OCI-LY1 (cell line): ENCODE measurements at regions not wholly inside any gene's neighbourhood (a gene's known extent, or its start where the extent isn't known, plus 50 kb on each side); places are given as distances from the start of the nearest gene placed in this dataset.

Source experiments
- H2AFZ ChIP-seq: fragments of 200-600 bp; sonication (generic), shearing (Covaris generic); 2 replicates; pipeline ENCODE4 v1.6.0; 2014; ENCODE audit warnings: antibody characterized with exemption, mild to moderate bottlenecking, low read length
- H3F3A ChIP-seq: fragments of 200-600 bp; sonication (generic), shearing (Covaris generic); 2 replicates; pipeline ENCODE4 v1.6.0; 2014; ENCODE audit warnings: mild to moderate bottlenecking, antibody characterized with exemption, low read length, moderate library complexity; ENCODE audit not compliant: insufficient read depth
- H3K27ac ChIP-seq: fragments of 200-600 bp; sonication (generic); 2 replicates; pipeline ENCODE4 v1.5.1; 2014; ENCODE audit warnings: low read length, mixed run types, mild to moderate bottlenecking, low read depth; ENCODE audit not compliant: poor library complexity, severe bottlenecking
- H3K27me3 ChIP-seq: fragments of 200-600 bp; sonication (generic); 2 replicates; pipeline ENCODE4 v1.6.0; 2014; ENCODE audit warnings: antibody characterized with exemption, mild to moderate bottlenecking, low read length, moderate library complexity; ENCODE audit not compliant: insufficient read depth
- H3K36me3 ChIP-seq: fragments of 200-600 bp; sonication (generic); 2 replicates; pipeline ENCODE4 v1.6.1; 2014; ENCODE audit warnings: mild to moderate bottlenecking, antibody characterized with exemption, low read length, moderate library complexity, mixed read lengths; ENCODE audit not compliant: insufficient read depth
- H3K4me1 ChIP-seq: fragments of 200-600 bp; sonication (generic); 2 replicates; pipeline ENCODE4 v1.5.1; 2014; ENCODE audit warnings: mild to moderate bottlenecking, low read length, moderate library complexity; ENCODE audit not compliant: insufficient read depth, severe bottlenecking
- H3K4me2 ChIP-seq: fragments of 200-600 bp; sonication (generic), shearing (Covaris generic); 2 replicates; pipeline ENCODE4 v1.6.1; 2014; ENCODE audit warnings: low read length
- H3K4me3 ChIP-seq: fragments of 200-600 bp; sonication (generic); 2 replicates; pipeline ENCODE4 v1.5.1; 2014; ENCODE audit warnings: low read length, low read depth, mild to moderate bottlenecking, mixed read lengths; ENCODE audit not compliant: poor library complexity, severe bottlenecking
- H3K79me2 ChIP-seq: fragments of 200-600 bp; shearing (Covaris generic); 2 replicates; pipeline ENCODE4 v1.6.1; 2016; ENCODE audit warnings: mixed run types, low read length, mixed read lengths; ENCODE audit not compliant: insufficient read depth
- H3K9ac ChIP-seq: fragments of 200-600 bp; sonication (generic), shearing (Covaris generic); 2 replicates; pipeline ENCODE4 v1.6.1; 2014; ENCODE audit warnings: mild to moderate bottlenecking, low read length, mixed read lengths
- H3K9me2 ChIP-seq: fragments of 200-600 bp; sonication (generic), shearing (Covaris generic); 2 replicates; pipeline ENCODE4 v1.6.1; 2014; ENCODE audit warnings: low read depth, mild to moderate bottlenecking, low read length, mixed read lengths
- H3K9me3 ChIP-seq: fragments of 200-600 bp; shearing (Covaris generic); 2 replicates; pipeline ENCODE4 v1.6.1; 2014; ENCODE audit warnings: low read length, mixed read lengths
- H4K20me1 ChIP-seq: fragments of 200-600 bp; sonication (generic), shearing (Covaris generic); 2 replicates; pipeline ENCODE4 v1.6.0; 2016; ENCODE audit warnings: mild to moderate bottlenecking, low read length; ENCODE audit not compliant: insufficient read depth
- CTCF ChIP-seq: fragments of 200-600 bp; sonication (generic), shearing (Covaris generic); IDR thresholded peaks from 2 replicates; pipeline ENCODE4 v1.5.1; 2017; ENCODE audit warnings: mild to moderate bottlenecking, antibody characterized with exemption, low read length, moderate library complexity, mixed read lengths
- EZH2 ChIP-seq: fragments of 200-600 bp; sonication (generic), shearing (Covaris generic); IDR thresholded peaks from 2 replicates; pipeline ENCODE4 v1.8.0; 2017; ENCODE audit warnings: borderline replicate concordance, mixed run types, mild to moderate bottlenecking, antibody characterized with exemption, low read length, moderate library complexity, mixed read lengths

- Histone ChIP-seq H3K9ac (no peak overlapping the region), H4K20me1 (no peaks in the 10 kb centered on the region), H3K9me2 (no peaks in the 10 kb centered on the region), H3F3A (no peaks in the 10 kb centered on the region), H3K27me3 (no peaks in the 10 kb centered on the region), H2AFZ (no peak overlapping the region), H3K4me3 (no peak overlapping the region), H3K36me3 (no peaks in the 10 kb centered on the region), H3K4me2 (no peak overlapping the region), H3K9me3 (no peaks in the 10 kb centered on the region), H3K79me2 (no peaks in the 10 kb centered on the region), H3K27ac (no peak overlapping the region), H3K4me1 (no peaks in the 10 kb centered on the region)
- TF ChIP-seq CTCF: no peak
- TF ChIP-seq EZH2: no peak
These were observed 231.3 kb downstream of the ENC1 start for GRCh38 chr5:74409166-74409706.

GRCh38 chr5:74408150-74409043, 232.1 kb downstream of the ENC1 start:
- Histone ChIP-seq H3K27ac (no peak overlapping the region), H3K36me3 (no peaks in the 10 kb centered on the region), H2AFZ (no peak overlapping the region), H3K4me1 (no peaks in the 10 kb centered on the region), H3K4me3 (no peak overlapping the region), H3K27me3 (no peaks in the 10 kb centered on the region), H3K9me3 (no peaks in the 10 kb centered on the region), H3K79me2 (no peaks in the 10 kb centered on the region), H3K4me2 (no peak overlapping the region), H3F3A (no peaks in the 10 kb centered on the region), H4K20me1 (no peaks in the 10 kb centered on the region), H3K9ac (no peak overlapping the region), H3K9me2 (no peaks in the 10 kb centered on the region)
- TF ChIP-seq EZH2 (no peak), CTCF (no peak)

- Histone ChIP-seq H3K27ac (no peak overlapping the region), H3K4me3 (no peak overlapping the region), H3K27me3 (no peaks in the 10 kb centered on the region), H2AFZ (no peak overlapping the region), H3K36me3 (no peaks in the 10 kb centered on the region), H3K79me2 (no peaks in the 10 kb centered on the region), H3K9me2 (no peaks in the 10 kb centered on the region), H3K9ac (no peak overlapping the region), H3K4me1 (no peaks in the 10 kb centered on the region), H3F3A (no peaks in the 10 kb centered on the region), H3K4me2 (no peak overlapping the region), H3K9me3 (no peaks in the 10 kb centered on the region), H4K20me1 (no peaks in the 10 kb centered on the region)
- TF ChIP-seq EZH2 (no peak), CTCF (no peak)
These were observed 232.8 kb downstream of the ENC1 start for GRCh38 chr5:74407701-74408100.
